PFSK-1 (cell line): ENCODE measurements at regions not wholly inside any gene's neighbourhood (a gene's known extent, or its start where the extent isn't known, plus 50 kb on each side); places are given as distances from the start of the nearest gene placed in this dataset.

Experiments
- FOXP2 ChIP-seq: optimal IDR thresholded peaks from 2 replicates; pipeline ENCODE3; 2011; ENCODE audit warnings: borderline replicate concordance, control low read depth, inconsistent platforms; ENCODE audit not compliant: insufficient read depth; ENCODE audit errors: extremely low read length, extremely low read depth
- POLR2AphosphoS5 ChIP-seq: IDR thresholded peaks from 2 replicates; pipeline ENCODE4 v1.6.1; 2012; ENCODE audit warnings: low read depth, mild to moderate bottlenecking, control low read depth, low read length, moderate library complexity
- REST ChIP-seq, 2 experiments: IDR thresholded peaks; 2 replicates each; pipeline versions ENCODE4 v1.6.1 to v1.8.0; 2011 to 2012; ENCODE audit warnings: low read depth in 2 of 2, low read length in 2 of 2, control low read depth in 1 of 2, inconsistent platforms in 1 of 2, mild to moderate bottlenecking in 1 of 2, moderate library complexity in 1 of 2; ENCODE audit not compliant: insufficient read depth in 1 of 2
- SIN3A ChIP-seq: IDR thresholded peaks from 2 replicates; pipeline ENCODE4 v1.6.1; 2012; ENCODE audit warnings: mild to moderate bottlenecking, low read length, moderate library complexity, borderline replicate concordance; ENCODE audit not compliant: insufficient read depth
- TAF1 ChIP-seq: IDR thresholded peaks from 2 replicates; pipeline ENCODE4 v1.6.1; 2012; ENCODE audit warnings: low read length, control low read depth, borderline replicate concordance; ENCODE audit not compliant: insufficient read depth

DNA sequence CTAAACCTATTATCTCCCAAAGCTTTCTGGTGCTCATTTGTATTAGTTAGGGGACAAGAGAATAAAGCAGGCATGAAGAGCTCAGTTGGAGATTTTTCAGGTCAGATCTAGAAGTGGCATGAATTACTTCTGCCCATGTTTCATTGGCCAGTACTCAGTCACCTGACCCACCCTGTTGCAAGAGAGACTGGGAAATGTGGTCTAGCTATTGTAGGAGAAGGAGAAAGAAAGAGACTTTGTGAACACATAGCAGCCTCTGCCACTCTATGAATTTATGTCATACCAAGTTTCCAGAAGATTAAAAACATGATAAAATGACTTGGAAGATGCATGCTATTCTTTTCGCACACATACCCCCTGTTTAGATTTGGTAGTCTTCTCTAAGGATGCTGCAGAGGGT is 302.3 kb upstream of the RUNX1 start:
- TF ChIP-seq FOXP2 (no peak), REST (IDR thresholded peaks at IDR 0.05; ENCODE audit: insufficient read depth in 1 of 2, low read depth in 2 of 2, low read length in 2 of 2) (no peak), SIN3A (no peak), TAF1 (no peak), POLR2AphosphoS5 (no peak)

DNA sequence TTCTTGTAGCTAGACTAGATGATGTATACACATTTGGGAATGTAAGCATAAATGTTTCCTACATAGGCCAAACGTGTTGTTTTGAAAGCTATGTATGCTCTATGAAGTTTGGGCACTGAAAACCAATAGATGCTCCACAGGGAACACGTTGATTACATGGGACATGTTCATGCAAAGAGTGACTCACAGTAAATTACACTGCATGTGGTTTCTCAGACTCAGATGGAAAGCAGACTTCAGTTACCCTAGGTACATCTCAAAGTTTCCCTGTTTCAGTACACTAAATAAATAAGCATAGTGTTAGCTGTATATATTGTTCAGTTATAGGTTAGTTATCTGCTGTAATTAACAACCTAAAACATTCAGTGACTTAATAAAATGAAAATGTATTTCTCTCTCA is 301.9 kb upstream of the RUNX1 start:
- TF ChIP-seq FOXP2 (no peak), TAF1 (no peak), SIN3A (no peak), REST (IDR thresholded peaks at IDR 0.05; ENCODE audit: insufficient read depth in 1 of 2, low read depth in 2 of 2, low read length in 2 of 2) (no peak), POLR2AphosphoS5 (no peak)

DNA sequence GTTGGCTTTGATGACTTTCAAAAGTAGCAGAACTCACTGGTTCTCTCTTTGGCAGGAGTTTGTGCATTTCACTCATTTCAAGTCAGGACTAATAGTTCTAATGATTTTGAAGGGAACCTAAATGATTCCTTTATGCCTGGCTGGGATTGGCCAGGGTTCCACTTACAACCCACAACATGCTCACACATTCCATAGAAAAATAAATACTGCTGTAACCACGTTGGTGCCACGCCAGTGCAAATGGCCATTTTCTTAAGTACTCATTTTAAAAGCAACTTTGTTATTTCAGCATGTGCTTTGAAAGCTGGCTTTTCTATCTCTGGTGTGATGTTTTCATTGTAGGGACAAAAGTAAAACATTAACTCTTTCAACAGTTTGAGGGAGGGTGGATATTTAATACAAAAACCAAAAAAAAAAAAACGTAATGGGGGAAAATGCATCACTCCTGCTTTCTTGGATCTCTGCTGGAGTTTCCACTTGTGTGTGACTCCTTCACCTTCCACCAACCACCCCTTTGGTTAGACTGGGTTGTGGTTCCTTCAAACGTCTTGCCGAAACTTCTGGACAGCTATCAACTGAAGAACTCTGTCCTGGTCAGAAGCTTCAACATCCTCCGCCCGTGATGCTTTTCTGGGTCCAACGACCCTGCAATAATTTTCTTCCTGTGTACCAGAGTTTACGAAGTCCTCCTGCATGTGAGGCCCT is 300.4 kb upstream of the RUNX1 start:
- TF ChIP-seq REST (IDR thresholded peaks at IDR 0.05; ENCODE audit: insufficient read depth in 1 of 2, low read depth in 2 of 2, low read length in 2 of 2) = no peak
- TF ChIP-seq SIN3A = no peak
- TF ChIP-seq FOXP2 = no peak
- TF ChIP-seq TAF1 = no peak
- TF ChIP-seq POLR2AphosphoS5 = no peak

DNA sequence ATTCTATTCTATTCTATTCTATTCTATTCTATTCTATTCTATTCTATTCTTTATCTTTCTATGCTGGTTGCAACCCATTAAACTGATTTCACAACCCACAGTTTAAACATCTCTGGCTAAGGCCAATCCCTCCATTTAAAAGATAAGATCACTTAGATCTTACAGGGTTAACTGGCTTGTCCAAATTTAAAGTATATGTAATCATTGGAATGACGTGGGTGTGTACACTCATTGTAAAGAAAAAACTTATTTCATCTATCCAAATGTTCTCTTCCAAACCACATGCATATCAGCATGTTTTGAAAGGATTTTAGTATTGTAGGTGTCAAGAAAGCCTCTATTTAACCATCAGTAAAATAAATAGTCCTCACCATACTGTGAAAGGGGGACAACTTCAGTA is 299.6 kb upstream of the RUNX1 start:
- TF ChIP-seq SIN3A (no peak), POLR2AphosphoS5 (no peak), TAF1 (no peak), FOXP2 (no peak)

GRCh38 chr21:35346697-35347096 is 297.6 kb upstream of the RUNX1 start:
- TF ChIP-seq POLR2AphosphoS5 = no peak
- TF ChIP-seq TAF1 = no peak
- no peak for TF ChIP-seq FOXP2
- no peak for TF ChIP-seq REST (IDR thresholded peaks at IDR 0.05; ENCODE audit: insufficient read depth in 1 of 2, low read depth in 2 of 2, low read length in 2 of 2)
